Esophagus muscularis mucosa (tissue), 4 donors: ENCODE measurements at regions not wholly inside any gene's neighbourhood (a gene's known extent, or its start where the extent isn't known, plus 50 kb on each side); places are given as distances from the start of the nearest gene placed in this dataset.

ENCODE experiments used
- CTCF ChIP-seq, 3 experiments: fragments of 200-600 bp in 2 of 3; fragments of 450-650 bp in 1 of 3; sonication (generic) in 2 of 3; IDR thresholded peaks; one replicate each; pipeline ENCODE4 v1.5.1; 2017 to 2019; ENCODE audit warnings: antibody characterized with exemption in 3 of 3, mild to moderate bottlenecking in 2 of 3, moderate library complexity in 1 of 3
- EP300 ChIP-seq: sonication (generic); formaldehyde crosslinking; IDR thresholded peaks from one replicate; pipeline ENCODE4 v1.6.1; 2017; ENCODE audit warnings: antibody characterized with exemption
- POLR2A ChIP-seq: fragments of 450-650 bp; IDR thresholded peaks from one replicate; pipeline ENCODE4 v1.6.1; 2017; ENCODE audit warnings: antibody characterized with exemption, moderate library complexity, mild to moderate bottlenecking, low read depth
- POLR2AphosphoS5 ChIP-seq, 2 donors: sonication (generic); formaldehyde crosslinking; IDR thresholded peaks; one replicate each; pipeline ENCODE4 v1.6.1; 2017; ENCODE audit warnings: antibody characterized with exemption in 2 of 2

- no peak for TF ChIP-seq CTCF (IDR thresholded peaks at IDR 0.05)
- no peak for TF ChIP-seq POLR2AphosphoS5 (IDR thresholded peaks at IDR 0.05)
- TF ChIP-seq POLR2A, result no peak
- no peak for TF ChIP-seq EP300
Measured at GRCh38 chr15:95269242-95270183, 1038.2 kb downstream of the MCTP2 start.
